GM12878 (cell line): ENCODE measurements at regions not wholly inside any gene's neighbourhood (a gene's known extent, or its start where the extent isn't known, plus 50 kb on each side); places are given as distances from the start of the nearest gene placed in this dataset.
A peak's percentile ranks its signal among the peaks of the same experiment; 100 is the strongest.

ENCODE experiments used
- ATAC-seq: fragments of 200-7000 bp; cut with Tn5 transposase; 3 replicates; pipeline ENCODE4 v1.9.1; 2020; ENCODE audit warnings: mild to moderate bottlenecking, moderate library complexity
- BruUV-seq: library from RNA; stranded (reverse); fragments of 400-500 nt; replicated peaks from 2 replicates; lab custom pipeline; 2021; lab: Mats Ljungman, UMichigan
- CTCF ChIA-PET: fragments of 300-600 bp; sonication (Branson Sonifier 250); formaldehyde crosslinking; extraction: SDS; loops from one replicate; lab custom pipeline; 2021; ENCODE audit warnings: inconsistent platforms; lab: Yijun Ruan, JAX
- POLR2A ChIA-PET: fragments of 350-600 bp; formaldehyde crosslinking; extraction: SDS; loops from one replicate; lab custom pipeline; 2021; ENCODE audit warnings: inconsistent platforms; lab: Charles Lee
- RAD21 ChIA-PET: fragments of 300-600 bp; sonication (Branson Sonifier 250); formaldehyde crosslinking; loops from one replicate; lab custom pipeline; 2023; ENCODE audit warnings: antibody characterized with exemption; ENCODE audit not compliant: unreplicated experiment; lab: Charles Lee
- SMC1A ChIA-PET: fragments of 300-600 bp; sonication (Branson Sonifier 250); formaldehyde crosslinking; loops from one replicate; lab custom pipeline; 2023; ENCODE audit not compliant: unreplicated experiment, uncharacterized antibody; lab: Charles Lee
- DNase-seq: peaks from one replicate; pipeline ENCODE4 v3.0.0-alpha.2; 2011; ENCODE audit warnings: low read depth, low spot score
- FAIRE-seq: peaks from 3 replicates; lab custom pipeline; 2011; peaks lifted over from hg19 to GRCh38; lab: Jason Lieb, UNC
- H2AFZ ChIP-seq: 2 replicates; pipeline ENCODE4 v1.6.0; 2011; ENCODE audit warnings: low read depth, low read length, control low read depth; ENCODE audit not compliant: control insufficient read depth
- H3K27ac ChIP-seq: 2 replicates; pipeline ENCODE4 v1.5.1; 2011; ENCODE audit warnings: control low read depth; ENCODE audit not compliant: control insufficient read depth, insufficient read depth
- H3K27me3 ChIP-seq, 2 experiments: replicated peaks in 1 of 2; 2 replicates each; pipeline versions ENCODE4 v1.6.0 to v1.6.1; 2011; ENCODE audit warnings: low read length in 1 of 2; ENCODE audit not compliant: control insufficient read depth in 2 of 2, insufficient read depth in 2 of 2
- H3K36me3 ChIP-seq, 2 experiments: 2 replicates each; pipeline ENCODE4 v1.5.1; 2011; ENCODE audit warnings: low read length in 1 of 2; ENCODE audit not compliant: control insufficient read depth in 2 of 2, insufficient read depth in 2 of 2
- H3K4me1 ChIP-seq: 2 replicates; pipeline ENCODE4 v1.6.1; 2011; ENCODE audit warnings: mild to moderate bottlenecking, low read length, moderate library complexity, mixed read lengths; ENCODE audit not compliant: control insufficient read depth, insufficient read depth
- H3K4me2 ChIP-seq: 2 replicates; pipeline ENCODE4 v1.6.0; 2011; ENCODE audit warnings: control low read depth; ENCODE audit not compliant: control insufficient read depth, insufficient read depth
- H3K4me3 ChIP-seq: fragments of 200-600 bp; sonication (generic); 2 replicates; pipeline ENCODE4 v1.5.1; 2016
- H3K79me2 ChIP-seq: 2 replicates; pipeline ENCODE4 v1.6.0; 2011; ENCODE audit warnings: low read length; ENCODE audit not compliant: control insufficient read depth, insufficient read depth
- H3K9ac ChIP-seq: 2 replicates; pipeline ENCODE4 v1.8.0; 2011; ENCODE audit warnings: low read length, control low read depth, mixed read lengths; ENCODE audit not compliant: control insufficient read depth, insufficient read depth
- H3K9me3 ChIP-seq: replicated peaks from 3 replicates; pipeline ENCODE4 v1.5.1; 2011; ENCODE audit warnings: mild to moderate bottlenecking, low read length; ENCODE audit not compliant: control insufficient read depth, insufficient read depth
- H4K20me1 ChIP-seq: 2 replicates; pipeline ENCODE4 v1.6.0; 2011; ENCODE audit not compliant: control insufficient read depth, insufficient read depth
- EZH2 ChIP-seq: IDR thresholded peaks from 2 replicates; pipeline ENCODE4 v1.6.1; 2012; ENCODE audit warnings: low read depth, mild to moderate bottlenecking, control low read depth, inconsistent platforms, low read length, borderline replicate concordance; ENCODE audit not compliant: control insufficient read depth
- IKZF1 ChIP-seq: fragments of 450-650 bp; conservative IDR thresholded peaks from 2 replicates; pipeline ENCODE4 v1.6.1; 2017; ENCODE audit warnings: antibody characterized with exemption, mild to moderate bottlenecking
- IKZF2 ChIP-seq, 2 experiments: fragments of 450-650 bp; IDR thresholded peaks; 2 replicates each; pipeline ENCODE4 v1.6.1; 2017; ENCODE audit warnings: mild to moderate bottlenecking in 2 of 2, moderate library complexity in 2 of 2
- NR2F1 ChIP-seq: fragments of 450-650 bp; conservative IDR thresholded peaks from 2 replicates; pipeline ENCODE4 v1.6.1; 2017; ENCODE audit warnings: mild to moderate bottlenecking
- PAX8 ChIP-seq: fragments of 450-650 bp; IDR thresholded peaks from 2 replicates; pipeline ENCODE4 v1.6.1; 2017; ENCODE audit warnings: mild to moderate bottlenecking, moderate library complexity
- RUNX3 ChIP-seq: IDR thresholded peaks from 2 replicates; pipeline ENCODE4 v1.6.1; 2012; ENCODE audit warnings: low read length, inconsistent platforms
- TCF3 ChIP-seq: IDR thresholded peaks from 2 replicates; pipeline ENCODE4 v1.6.1; 2012; ENCODE audit warnings: low read depth, mild to moderate bottlenecking, low read length, borderline replicate concordance; ENCODE audit not compliant: insufficient read depth
- WGBS: methylation state at CpG from one replicate; pipeline ENCODE4 v1.1.6; 2016; ENCODE audit warnings: low lambda C conversion rate; ENCODE audit not compliant: insufficient replicate concordance, insufficient coverage; ENCODE audit errors: missing lambda C conversion rate; 5-methylcytosine and 5-hydroxymethylcytosine counted together
- in situ Hi-C: fragments of 300-500 bp; cut with MboI; formaldehyde crosslinking; loops from 9 replicates; pipeline ENCODE4 v1.14.3; 2018; ENCODE audit warnings: mixed read lengths
- intact Hi-C: fragments of 100-400 bp; cut with micrococcal nuclease; formaldehyde crosslinking; loops from one replicate; pipeline ENCODE4 v1.14.2; 2022; ENCODE audit not compliant: unreplicated experiment

DNA sequence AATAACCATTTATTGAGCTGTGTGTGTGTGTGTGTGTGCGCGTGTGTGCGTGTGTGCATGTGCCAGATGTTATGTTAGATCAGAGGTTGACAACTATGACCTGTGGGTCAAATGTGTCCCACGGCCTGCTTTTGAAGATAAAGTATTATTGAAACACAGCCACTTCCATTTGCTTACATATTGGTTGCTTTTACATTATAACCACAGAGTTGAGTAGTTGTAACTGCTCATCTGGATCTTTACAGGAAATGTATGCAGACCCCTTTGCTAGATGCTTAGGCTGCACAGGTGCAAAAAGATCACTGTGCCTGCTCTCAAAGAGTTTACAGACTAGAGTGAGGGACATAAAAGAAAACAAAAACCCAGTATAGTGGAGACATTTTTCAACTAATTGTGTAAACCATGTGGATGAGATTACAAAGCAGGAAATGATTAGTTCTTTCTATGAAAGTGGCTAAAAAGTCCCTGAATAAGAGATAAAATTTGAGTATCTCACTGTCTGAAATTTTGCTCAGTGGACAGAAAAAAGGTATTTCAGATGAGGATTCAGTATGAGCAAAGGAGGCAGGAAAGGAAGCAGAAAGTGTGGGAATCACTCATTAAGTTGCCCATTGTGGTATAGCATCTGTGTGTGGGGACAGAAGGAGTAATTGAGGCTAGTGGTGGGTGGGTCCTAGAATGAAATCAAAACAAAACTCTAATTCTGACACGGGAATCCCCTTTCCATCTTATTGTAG is 188.4 kb downstream of the PAH start (continued):
- 0 out of 2 replicates have a peak, but pooled peaks have one; percentile 25 for TF ChIP-seq TCF3
- peak; percentile 94 for TF ChIP-seq RUNX3
- peak; percentile 72 for TF ChIP-seq IKZF1
- TF ChIP-seq NR2F1: peak; percentile 94

DNA sequence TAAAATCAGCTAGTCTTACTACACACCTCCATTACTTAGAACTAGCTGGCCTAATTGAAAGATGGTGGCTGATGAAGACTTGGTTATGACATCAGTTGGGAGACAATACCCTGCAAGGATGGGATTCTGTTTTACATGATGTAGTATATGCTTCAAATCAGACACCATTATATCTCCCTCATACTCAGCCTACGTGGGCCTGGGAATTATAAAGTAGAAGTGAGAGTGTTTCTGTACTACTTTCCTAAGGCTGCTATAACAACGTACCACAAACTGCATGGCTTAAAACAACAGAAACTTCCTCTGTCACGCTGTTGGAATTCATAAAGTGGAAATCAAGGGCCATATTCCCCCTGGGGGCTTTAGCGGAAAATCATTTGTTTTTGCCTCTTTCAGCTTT is 190.4 kb downstream of the PAH start:
- Histone ChIP-seq H3K9me3 (peaks cover 10% of the 10 kb centered on the region; the same call in 2 of the 3 replicates), H3K4me1 (peaks cover 21% of the 10 kb centered on the region), H3K36me3 (no peaks in the 10 kb centered on the region), H3K79me2 (no peaks in the 10 kb centered on the region), H3K27me3 (no peaks in the 10 kb centered on the region), H3K4me3 (no peak overlapping the region), H2AFZ (no peak overlapping the region), H3K9ac (no peak overlapping the region), H3K4me2 (no peak overlapping the region), H4K20me1 (no peaks in the 10 kb centered on the region), H3K27ac (no peak overlapping the region)
- FAIRE-seq (no peak), ATAC-seq (no peak), DNase-seq (no peak)
- intact Hi-C loops (loop anchor here (5.0 kb wide), 1 partner anchor 799 kb away; no protein-coding TSS in a partner anchor), in situ Hi-C loops (no loop called here)
- TF ChIP-seq IKZF2 (IDR thresholded peaks at IDR 0.05) (peak in 1 of 2 experiments; percentile 22; a peak in 1 of 4 replicates), PAX8 (no peak), EZH2 (no peak)
- ChIA-PET RAD21 (interaction anchor here (1.7 kb wide), 1 partner anchor 13 kb away, joined by 10 read pairs; no protein-coding TSS in a partner anchor), SMC1A (interaction anchor here (2.5 kb wide), 1 partner anchor 14 kb away, joined by 10 read pairs; no protein-coding TSS in a partner anchor), POLR2A (no interaction called here), CTCF (interaction anchor here (0.6 kb wide), 1 partner anchor 242 kb away, joined by 3 read pairs; no protein-coding TSS in a partner anchor)
- 96% methylated on average over 4 of the region's 4 CpGs for WGBS
- no TSS peak for BruUV-seq
